ENCODE measurements at regions not wholly inside any gene's neighbourhood (a gene's known extent, or its start where the extent isn't known, plus 50 kb on each side); places are given as distances from the start of the nearest gene placed in this dataset.

GRCh38 chr1:112285746-112286145 lies 110.3 kb upstream of the CTTNBP2NL start:
- H3K27ac ChIP-seq (ENCODE audit: insufficient read depth, low read length) = no peak overlapping the region
- H3K36me3 ChIP-seq (ENCODE audit: control insufficient read depth, insufficient read depth, low read length) = no peaks in the 10 kb centered on the region
- H4K91ac ChIP-seq (ENCODE audit: insufficient read depth, low read depth, low read length) = no peak overlapping the region
- no peak overlapping the region for H3K56ac ChIP-seq (ENCODE audit: extremely low read depth, insufficient read depth, low read length)
- no peak overlapping the region for H3K18ac ChIP-seq (ENCODE audit: low read depth, low read length)
- H2AK9ac ChIP-seq (replicated peaks; ENCODE audit: low read depth, low read length, poor library complexity) = no peak overlapping the region
- no peak overlapping the region for H2BK15ac ChIP-seq (ENCODE audit: low read depth, low read length)
- no peak overlapping the region for H2BK5ac ChIP-seq (ENCODE audit: low read depth, low read length, poor library complexity, severe bottlenecking)
- no peaks in the 10 kb centered on the region for H3K4me1 ChIP-seq (ENCODE audit: control insufficient read depth, insufficient read depth, low read length)
- in situ Hi-C loops (cut with MboI; ENCODE audit: low sequenced_read_pairs) (no loop called here), dilution Hi-C loops (cut with HindIII; ENCODE audit: low sequenced_read_pairs, unreplicated experiment) (no loop called here), intact Hi-C loops (cut with micrococcal nuclease) (no loop called here)
- no peak overlapping the region for H2BK120ac ChIP-seq (ENCODE audit: low read depth, low read length)
- POLR2A ChIA-PET (ENCODE audit: unreplicated experiment) = no interaction called here
- TF ChIP-seq RFX5 (IDR thresholded peaks at IDR 0.05; ENCODE audit: low read depth, low read length) = no peak
- TF ChIP-seq, protein P1, sequence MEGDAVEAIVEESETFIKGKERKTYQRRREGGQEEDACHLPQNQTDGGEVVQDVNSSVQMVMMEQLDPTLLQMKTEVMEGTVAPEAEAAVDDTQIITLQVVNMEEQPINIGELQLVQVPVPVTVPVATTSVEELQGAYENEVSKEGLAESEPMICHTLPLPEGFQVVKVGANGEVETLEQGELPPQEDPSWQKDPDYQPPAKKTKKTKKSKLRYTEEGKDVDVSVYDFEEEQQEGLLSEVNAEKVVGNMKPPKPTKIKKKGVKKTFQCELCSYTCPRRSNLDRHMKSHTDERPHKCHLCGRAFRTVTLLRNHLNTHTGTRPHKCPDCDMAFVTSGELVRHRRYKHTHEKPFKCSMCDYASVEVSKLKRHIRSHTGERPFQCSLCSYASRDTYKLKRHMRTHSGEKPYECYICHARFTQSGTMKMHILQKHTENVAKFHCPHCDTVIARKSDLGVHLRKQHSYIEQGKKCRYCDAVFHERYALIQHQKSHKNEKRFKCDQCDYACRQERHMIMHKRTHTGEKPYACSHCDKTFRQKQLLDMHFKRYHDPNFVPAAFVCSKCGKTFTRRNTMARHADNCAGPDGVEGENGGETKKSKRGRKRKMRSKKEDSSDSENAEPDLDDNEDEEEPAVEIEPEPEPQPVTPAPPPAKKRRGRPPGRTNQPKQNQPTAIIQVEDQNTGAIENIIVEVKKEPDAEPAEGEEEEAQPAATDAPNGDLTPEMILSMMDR (conservative IDR thresholded peaks at IDR 0.05; ENCODE audit: low read depth, low read length) = no peak
- no peak for TF ChIP-seq RCOR1 (IDR thresholded peaks at IDR 0.05; ENCODE audit: insufficient replicate concordance, low read length)
- no peak for TF ChIP-seq CHD1 (IDR thresholded peaks at IDR 0.05; ENCODE audit: low read depth, low read length)
- no peak for TF ChIP-seq RAD21 (IDR thresholded peaks at IDR 0.05; ENCODE audit: low read length)
- no peak for TF ChIP-seq SMC3 (IDR thresholded peaks at IDR 0.05; ENCODE audit: low read depth, low read length)
- TF ChIP-seq FOS (IDR thresholded peaks at IDR 0.05; ENCODE audit: low read depth, low read length) = no peak
- TF ChIP-seq CEBPB (IDR thresholded peaks at IDR 0.05; ENCODE audit: low read depth, low read length) = no peak
- TF ChIP-seq, protein P2, sequence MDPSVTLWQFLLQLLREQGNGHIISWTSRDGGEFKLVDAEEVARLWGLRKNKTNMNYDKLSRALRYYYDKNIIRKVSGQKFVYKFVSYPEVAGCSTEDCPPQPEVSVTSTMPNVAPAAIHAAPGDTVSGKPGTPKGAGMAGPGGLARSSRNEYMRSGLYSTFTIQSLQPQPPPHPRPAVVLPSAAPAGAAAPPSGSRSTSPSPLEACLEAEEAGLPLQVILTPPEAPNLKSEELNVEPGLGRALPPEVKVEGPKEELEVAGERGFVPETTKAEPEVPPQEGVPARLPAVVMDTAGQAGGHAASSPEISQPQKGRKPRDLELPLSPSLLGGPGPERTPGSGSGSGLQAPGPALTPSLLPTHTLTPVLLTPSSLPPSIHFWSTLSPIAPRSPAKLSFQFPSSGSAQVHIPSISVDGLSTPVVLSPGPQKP (IDR thresholded peaks at IDR 0.05; ENCODE audit: borderline replicate concordance, low read depth, low read length) = no peak
- TF ChIP-seq, protein P3, sequence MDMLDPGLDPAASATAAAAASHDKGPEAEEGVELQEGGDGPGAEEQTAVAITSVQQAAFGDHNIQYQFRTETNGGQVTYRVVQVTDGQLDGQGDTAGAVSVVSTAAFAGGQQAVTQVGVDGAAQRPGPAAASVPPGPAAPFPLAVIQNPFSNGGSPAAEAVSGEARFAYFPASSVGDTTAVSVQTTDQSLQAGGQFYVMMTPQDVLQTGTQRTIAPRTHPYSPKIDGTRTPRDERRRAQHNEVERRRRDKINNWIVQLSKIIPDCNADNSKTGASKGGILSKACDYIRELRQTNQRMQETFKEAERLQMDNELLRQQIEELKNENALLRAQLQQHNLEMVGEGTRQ (IDR thresholded peaks at IDR 0.05; ENCODE audit: low read depth, low read length) = no peak
- no peak for TF ChIP-seq MAZ (IDR thresholded peaks at IDR 0.05; ENCODE audit: borderline replicate concordance, low read depth, low read length)
- no peak for TF ChIP-seq BHLHE40 (IDR thresholded peaks at IDR 0.05; ENCODE audit: low read depth, low read length)
- TF ChIP-seq POLR2A (IDR thresholded peaks at IDR 0.05; ENCODE audit: low read depth, low read length) = no peak
- no peak for TF ChIP-seq MAFK (IDR thresholded peaks at IDR 0.05; ENCODE audit: low read depth, low read length)
- no peak for TF ChIP-seq MXI1 (IDR thresholded peaks at IDR 0.05; ENCODE audit: borderline replicate concordance, low read depth, low read length)
- TF ChIP-seq NFE2L2 (IDR thresholded peaks at IDR 0.05; ENCODE audit: low read depth, low read length) = no peak
- H3K23ac ChIP-seq (ENCODE audit: low read depth, low read length) = no peak overlapping the region
- no peak overlapping the region for H4K5ac ChIP-seq (ENCODE audit: low read depth, low read length)
- no peak for DNase-seq
- H3K79me1 ChIP-seq (ENCODE audit: low read depth in 1 of 2, low read length in 2 of 2) = no peaks in the 10 kb centered on the region
- H2AFZ ChIP-seq (replicated peaks; ENCODE audit: low read length, poor library complexity) = no peak overlapping the region
- ATAC-seq (ENCODE audit: low read depth) = no peak
- WGBS, 2 experiments (ENCODE audit: extremely low coverage in 2 of 2, insufficient read length in 1 of 2) = 40% methylated on average over 1 of the region's 3 CpGs; no CpG with 5 or more reads in 1 of the 2 experiments
- H3K4me3 ChIP-seq (ENCODE audit: insufficient read depth, low read depth, low read length) = no peak overlapping the region
- no peak overlapping the region for H2AK5ac ChIP-seq (ENCODE audit: low read depth, low read length)
- no peak overlapping the region for H4K8ac ChIP-seq (ENCODE audit: low read depth in 2 of 2, low read length in 2 of 2)
- no peak overlapping the region for H2BK20ac ChIP-seq (ENCODE audit: low read depth, low read length)
- no peak overlapping the region for H3K14ac ChIP-seq (replicated peaks; ENCODE audit: low read depth, low read length)
- H3K27me3 ChIP-seq (ENCODE audit: control insufficient read depth, insufficient read depth, low read length) = no peaks in the 10 kb centered on the region; the same call in 1 of the 2 replicates
- H3K9me1 ChIP-seq (ENCODE audit: insufficient read depth, low read length) = no peaks in the 10 kb centered on the region
- no peaks in the 10 kb centered on the region for H4K20me1 ChIP-seq (ENCODE audit: insufficient read depth, low read length)
- H3K9ac ChIP-seq (ENCODE audit: low read depth, low read length) = no peak overlapping the region
- H3K4ac ChIP-seq (ENCODE audit: low read depth, low read length) = no peak overlapping the region
- CTCF ChIA-PET = no interaction called here
- H3K9me3 ChIP-seq (ENCODE audit: control insufficient read depth, insufficient read depth, low read length) = no peaks in the 10 kb centered on the region; the same call in 1 of the 2 replicates
- H3K4me2 ChIP-seq (ENCODE audit: low read depth, low read length) = no peak overlapping the region
- no TSS peak for BruUV-seq (replicated peaks)
